Left kidney (tissue), 1 donor: ENCODE measurements at regions not wholly inside any gene's neighbourhood (a gene's known extent, or its start where the extent isn't known, plus 50 kb on each side); places are given as distances from the start of the nearest gene placed in this dataset.

Experiments used
- DNase-seq: peaks from one replicate; pipeline ENCODE4 v3.0.0-alpha.2; 2013

DNA sequence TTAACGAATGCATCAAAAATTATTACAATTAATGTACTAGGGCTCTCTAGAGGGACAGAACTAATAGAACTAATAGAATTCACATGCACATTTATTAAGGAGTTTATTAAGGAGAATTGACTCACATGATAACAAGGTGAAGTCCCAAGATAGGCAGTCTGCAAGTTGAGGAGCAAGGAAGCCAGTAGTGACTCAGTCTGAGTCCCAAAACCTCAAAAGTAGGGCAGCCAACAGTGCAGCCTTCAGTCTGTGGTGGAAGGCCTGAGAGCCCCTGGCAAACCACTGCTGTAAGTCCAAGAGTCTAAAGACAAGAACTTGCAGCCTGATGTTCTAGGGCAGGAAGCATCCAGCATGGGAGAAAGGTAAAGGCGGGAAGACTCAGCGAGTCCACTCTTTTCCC is 633.8 kb downstream of the SEMA5A start:
- no peak for DNase-seq

DNA sequence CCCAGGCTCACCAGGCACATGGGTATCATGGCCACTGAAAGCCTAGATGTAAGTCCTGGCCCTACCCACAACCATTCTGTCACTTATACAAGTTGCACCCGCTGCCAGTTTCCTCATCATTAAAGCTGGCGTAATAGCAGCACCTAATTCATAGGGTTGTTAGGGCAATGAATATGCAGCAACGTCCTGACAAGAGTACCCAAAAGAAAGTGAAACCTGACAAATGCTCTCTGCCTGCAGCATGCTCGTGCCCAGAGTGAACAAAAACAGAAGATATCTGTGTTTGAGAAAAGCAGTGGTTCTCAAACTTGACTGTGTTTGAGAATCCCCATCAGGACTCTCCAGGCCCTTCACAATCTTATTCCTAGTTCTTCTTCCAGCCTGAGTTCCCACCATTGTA is 632.4 kb downstream of the SEMA5A start:
- no peak for DNase-seq

DNA sequence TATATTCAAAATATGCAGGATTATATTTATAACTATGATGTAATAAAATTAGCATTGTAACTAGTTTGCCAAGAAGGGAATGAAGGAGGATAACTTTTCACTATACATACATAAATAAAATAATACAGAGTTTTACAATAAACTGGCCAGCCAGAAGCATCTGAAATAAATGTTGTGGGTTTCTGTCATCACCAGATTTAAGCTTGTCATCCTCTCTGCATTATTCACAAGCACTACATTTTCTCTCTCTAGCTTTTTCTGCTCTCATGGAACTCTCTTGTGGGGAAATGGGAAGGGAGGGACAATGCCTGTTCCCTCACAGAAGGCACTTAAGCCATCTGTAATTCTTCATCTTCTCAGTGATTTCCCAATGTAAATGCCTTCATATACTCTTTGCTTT is 626.8 kb downstream of the SEMA5A start:
- no peak for DNase-seq

DNA sequence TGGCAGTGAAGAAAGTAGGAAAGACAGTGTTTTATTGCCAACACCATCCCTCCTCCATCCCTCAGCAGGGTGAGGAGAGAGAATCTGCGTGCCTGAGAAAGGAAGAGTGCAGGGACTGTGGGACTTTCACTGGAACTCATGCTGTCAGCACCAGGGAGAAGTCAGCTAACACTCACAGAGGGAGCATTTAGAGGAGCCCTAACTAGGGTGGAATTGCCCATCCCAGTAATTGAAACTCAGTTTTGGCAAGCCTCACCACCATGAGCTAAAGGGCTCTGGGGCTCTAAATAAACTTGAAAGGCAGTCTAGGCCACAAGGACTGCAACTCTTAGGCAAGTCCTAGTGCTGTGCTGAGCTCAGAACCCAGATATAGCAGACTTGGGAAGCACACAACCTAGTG is 622.3 kb downstream of the SEMA5A start:
- DNase-seq: no peak

DNA sequence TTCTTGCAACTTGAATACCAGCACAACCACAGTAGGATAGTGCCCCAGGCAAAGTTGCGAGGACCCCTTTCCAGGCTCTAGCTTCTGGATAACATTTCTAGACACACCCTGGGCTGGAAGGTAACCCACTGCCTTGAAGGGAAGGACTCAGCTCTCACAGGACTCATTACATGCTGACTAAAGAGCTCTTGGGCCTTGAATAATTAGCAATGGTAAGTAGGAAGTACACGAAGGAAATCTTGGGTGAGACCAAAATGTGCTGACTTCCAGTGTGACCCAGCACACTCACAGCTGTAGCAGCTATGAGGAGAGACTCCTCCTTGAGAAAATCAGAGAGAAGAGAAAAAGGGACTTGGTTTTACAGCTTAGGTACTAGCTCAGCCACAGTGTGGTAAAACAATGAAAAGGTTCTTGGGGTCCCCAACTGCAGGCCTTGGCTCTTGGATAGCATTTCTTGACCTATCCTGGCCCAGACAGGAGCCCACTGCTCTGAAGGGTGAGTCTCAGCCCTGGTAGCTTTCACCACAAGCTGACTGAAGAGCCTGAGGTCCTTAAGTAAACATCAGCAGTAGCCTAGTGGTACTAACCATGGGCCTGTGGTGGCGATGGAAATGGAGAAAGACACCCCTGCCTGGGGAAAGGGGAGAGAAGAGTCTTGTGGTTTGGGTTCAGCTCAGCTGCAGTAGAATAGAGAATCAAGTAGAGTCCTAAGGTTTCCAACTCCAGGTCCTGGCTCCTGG is 621.7 kb downstream of the SEMA5A start:
- no peak for DNase-seq

DNA sequence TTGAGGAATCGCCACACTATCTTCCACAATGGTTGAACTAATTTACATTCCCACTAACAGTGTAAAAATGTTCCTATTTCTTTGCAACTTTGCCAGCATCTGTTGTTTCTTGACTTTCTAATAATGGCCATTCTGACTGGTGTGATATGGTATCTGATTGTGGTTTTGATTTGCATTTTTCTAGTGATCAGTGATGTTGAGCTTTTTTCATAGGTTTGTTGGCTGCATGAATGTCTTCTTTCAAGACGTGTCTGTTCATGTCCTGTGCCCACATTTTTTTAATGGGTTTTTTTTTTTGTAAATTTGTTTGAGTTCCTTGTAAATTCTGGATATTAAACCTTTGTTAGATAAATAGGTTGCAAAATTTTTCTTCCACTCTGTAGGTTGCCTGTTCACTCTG is 615.9 kb downstream of the SEMA5A start:
- DNase-seq: no peak

DNA sequence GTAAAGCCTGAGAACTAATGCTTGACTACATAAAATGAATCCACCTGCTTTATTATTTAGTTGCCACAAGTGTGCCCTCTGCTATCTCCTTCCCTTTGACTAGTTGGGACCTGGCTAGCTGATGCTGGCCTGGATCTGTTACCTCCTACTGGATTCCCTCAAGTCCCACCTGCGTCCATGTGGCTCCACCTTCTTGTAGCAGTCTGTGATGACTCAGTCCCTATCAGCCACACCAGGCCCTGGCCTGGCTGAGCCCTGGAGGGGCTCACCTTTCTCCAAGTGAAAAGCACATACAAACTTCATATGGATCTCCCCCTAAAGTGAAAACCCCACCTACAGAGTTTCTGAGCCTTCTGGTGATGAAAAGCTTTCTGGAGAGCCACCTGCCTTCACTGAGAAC is 611.4 kb downstream of the SEMA5A start:
- DNase-seq: no peak

DNA sequence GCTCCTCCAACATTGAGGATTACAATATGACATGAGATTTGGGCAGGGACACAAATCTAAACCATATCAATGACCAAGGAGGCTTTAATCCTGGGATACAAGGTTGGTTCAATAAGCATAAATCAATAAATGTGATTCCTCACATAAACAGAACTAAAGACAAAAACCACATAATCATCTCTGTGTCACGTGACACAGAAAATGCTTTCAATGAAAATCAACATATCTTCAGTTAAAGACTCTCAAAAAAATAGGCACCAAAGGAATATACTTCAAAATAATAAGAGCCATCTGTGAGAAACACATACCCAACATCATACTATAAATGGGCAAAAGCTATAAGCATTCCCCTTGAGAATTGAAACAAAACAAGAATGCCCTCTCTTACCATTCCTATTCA is 604.9 kb downstream of the SEMA5A start:
- no peak for DNase-seq

DNA sequence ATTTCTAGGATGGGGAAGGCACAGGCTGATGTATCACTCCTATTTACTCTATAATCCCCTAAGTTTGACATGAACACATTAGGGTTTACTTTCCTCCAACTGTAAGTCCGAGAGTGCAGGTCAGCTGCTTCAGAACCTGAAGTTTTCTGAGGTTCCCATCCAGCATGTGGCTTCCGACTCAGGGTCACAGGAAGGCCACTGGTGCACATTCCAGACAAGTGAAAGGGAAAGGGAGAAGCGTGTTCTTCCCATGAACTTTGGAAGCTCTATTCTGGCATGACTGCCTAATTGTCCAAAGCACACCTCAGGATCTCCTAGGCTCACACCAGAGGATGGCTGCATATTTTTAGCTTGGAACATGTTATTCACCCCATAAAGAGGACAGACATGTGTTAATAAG is 602.6 kb downstream of the SEMA5A start:
- DNase-seq: no peak

DNA sequence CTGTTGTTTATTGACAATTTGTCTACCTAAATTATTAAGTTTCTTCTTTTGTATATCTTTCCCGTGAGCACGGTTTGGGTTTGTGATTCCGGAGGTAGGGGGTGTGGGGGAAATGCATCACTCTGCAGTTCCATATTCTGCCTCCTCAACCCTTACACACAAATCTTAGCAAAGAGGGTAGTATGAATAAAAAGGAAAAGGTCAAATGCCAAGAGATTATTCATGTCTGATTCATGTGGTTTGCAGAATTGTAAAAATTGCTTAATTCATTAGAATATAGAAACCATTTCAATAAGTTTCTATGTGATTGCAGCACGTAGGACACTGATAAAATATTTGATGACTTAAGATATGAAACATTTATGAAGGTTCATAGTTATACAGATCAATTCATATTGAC is 601.9 kb downstream of the SEMA5A start:
- no peak for DNase-seq

DNA sequence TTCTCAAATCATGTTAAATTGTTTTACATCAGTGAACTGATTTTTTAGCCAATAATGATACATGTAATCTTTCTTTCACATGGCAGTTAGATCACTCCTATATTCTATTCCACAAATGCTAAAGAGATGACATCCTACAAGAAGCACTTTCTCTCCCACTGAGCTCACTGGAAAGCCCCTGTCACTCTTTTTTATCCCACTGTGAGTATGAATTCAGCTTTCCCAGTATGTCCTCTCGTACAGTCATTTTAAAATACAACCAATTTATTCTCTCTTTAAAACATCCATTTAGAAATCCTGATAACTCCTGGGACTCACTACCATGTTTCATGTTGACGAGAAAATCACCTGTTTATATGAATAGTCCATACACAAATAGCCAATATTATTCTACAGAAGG is 599.9 kb downstream of the SEMA5A start:
- no peak for DNase-seq

DNA sequence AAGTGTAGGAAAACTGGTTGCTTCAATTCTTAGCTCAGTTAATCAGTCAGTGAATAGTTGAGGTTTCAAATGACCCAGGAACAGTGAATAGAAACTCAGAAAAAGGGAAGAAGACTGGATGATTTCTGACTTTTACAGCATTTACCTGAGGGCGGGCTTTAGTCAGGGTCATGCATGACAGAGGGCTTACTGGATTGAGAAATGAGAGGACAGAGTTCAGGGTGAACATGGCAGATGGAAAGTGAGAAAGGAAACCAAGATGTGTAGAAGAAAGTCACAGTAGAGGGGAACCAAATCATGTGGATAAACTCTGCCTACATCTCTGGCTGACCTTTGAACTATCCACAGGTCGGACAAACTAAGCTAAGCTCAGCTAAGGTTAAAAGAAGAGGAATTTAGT is 596.0 kb downstream of the SEMA5A start:
- peak; percentile 24 for DNase-seq

DNA sequence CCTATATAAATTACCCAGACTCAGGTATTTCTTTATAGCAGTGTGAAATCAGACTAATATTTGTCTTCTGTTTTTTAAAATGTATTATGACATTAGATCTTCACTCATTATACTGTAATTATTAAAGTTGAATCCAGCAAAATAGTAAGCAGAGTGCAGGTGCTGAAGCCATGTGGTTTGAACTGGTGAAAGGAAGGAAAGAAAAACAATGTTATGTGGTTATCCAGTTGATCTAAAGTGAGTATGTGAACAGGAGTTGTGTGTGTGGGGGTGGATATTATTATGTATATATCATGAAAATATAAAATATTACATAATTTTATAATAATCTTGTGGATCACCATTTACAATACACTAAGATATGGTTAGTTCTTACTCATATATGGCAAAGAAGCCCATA is 593.7 kb downstream of the SEMA5A start:
- DNase-seq: no peak

DNA sequence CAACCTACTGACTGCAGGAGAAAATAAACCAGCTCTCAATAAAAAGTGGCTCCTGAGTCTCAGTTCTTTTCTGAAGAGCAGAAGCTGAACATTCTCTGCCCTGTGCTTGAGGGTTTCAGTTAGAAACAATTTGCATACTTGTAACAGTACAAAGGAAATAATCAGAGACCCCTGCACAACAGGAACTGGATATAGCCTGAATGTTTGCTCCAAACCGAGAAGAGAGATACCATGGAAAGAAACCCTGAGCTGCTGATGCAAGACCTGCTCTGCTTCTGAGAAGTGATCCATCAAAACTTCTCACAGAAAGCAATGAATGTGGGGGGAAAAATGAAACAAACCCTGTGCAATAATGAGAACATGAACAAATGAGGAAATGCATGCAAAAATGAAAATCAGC is 592.9 kb downstream of the SEMA5A start:
- DNase-seq: no peak

DNA sequence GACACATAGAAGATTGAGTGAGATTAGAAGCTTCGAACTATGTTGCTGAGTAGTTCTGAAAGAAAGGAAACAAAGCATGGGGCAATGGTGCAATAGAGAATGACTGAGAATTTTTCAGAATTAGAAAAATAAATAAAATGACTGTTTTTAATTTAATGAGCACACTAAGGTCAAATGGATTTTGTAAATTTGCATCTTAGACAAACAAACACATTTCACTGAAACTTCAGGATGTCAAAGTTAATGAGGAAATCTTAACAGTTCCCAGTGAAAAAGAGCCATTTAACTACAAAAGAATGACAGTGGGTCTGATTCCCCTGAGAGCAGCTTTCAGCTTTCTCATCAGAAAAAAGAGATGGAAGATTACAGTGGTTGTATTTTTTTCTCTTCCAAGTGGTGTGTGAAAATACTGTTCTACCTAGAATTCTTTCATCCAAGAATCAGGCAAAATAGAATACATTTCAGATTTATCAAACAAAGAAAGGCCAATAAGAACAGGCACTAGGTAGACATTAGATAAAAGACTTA is 591.9 kb downstream of the SEMA5A start:
- no peak for DNase-seq

DNA sequence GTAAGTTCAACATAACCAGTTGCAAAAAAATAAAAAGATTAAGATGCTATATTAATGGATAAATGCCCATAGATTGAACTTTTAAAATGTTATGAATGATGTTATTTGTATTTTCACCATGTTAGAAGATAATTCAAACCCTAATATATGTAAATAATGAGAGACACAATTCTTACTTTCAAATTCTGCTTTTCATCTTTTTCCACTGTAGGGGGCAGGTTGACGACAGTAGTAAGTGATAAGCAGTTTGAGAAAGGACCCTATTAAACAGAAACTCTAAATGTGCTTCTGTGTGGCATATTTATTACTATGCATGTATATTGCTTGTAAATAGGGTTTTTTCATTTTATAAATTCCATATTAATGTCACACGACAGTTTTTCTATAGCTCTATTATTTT is 591.1 kb downstream of the SEMA5A start:
- DNase-seq: no peak

DNA sequence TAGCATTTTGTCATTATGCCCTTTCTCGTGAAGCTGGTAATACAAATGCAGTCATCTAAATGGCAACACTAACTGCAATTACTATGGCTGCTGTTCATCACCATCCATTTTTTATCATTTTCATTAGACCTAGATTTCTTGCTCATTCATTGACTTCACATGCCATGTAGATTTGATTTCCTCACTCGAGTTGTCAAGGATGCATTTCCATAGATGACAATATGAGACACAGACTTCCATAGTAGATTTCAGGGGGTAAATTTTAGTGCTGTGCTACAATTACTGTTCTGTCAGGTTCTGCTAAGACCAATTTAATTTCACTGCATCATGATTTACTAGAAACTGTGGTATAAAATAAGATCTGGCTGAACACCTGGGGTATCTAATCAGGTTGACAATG is 589.2 kb downstream of the SEMA5A start:
- DNase-seq: no peak

DNA sequence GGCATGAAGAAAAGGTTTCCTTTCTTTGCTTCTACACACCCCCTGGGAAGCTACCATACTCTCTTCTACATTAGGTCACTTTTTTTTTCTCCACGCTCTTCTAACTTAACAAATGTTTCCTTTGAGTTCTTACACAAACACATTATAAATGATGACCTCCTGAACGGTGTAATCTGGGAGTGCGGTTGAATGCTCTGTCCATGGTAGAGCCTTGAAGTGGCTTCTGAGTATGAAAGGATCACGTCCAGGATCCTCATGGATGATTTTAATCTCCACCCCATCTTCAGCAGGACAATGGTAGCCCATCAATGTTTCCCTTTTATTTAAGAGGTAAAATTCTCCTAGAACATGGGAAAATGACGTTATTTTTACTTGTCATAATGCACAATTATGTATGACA is 587.3 kb downstream of the SEMA5A start:
- DNase-seq: no peak

DNA sequence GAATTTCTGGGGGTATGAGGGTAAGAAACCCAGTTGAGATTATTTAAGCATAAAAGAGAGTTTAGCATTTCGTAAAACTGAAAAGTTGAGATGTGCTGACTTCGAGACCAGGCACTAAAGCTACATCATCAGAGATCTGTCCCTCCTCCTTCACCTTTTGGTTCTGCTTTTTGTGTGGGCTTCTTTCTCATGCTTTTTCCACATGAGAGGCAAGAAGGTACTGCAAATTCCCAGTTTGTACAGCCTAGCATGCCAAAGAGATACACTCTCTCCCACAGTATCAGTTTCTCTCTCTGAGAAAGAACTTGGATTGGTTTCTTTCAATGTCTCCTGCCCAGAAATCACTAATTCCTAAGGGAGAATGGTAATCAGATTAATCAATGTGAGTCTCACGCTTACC is 584.7 kb downstream of the SEMA5A start:
- DNase-seq: no peak

DNA sequence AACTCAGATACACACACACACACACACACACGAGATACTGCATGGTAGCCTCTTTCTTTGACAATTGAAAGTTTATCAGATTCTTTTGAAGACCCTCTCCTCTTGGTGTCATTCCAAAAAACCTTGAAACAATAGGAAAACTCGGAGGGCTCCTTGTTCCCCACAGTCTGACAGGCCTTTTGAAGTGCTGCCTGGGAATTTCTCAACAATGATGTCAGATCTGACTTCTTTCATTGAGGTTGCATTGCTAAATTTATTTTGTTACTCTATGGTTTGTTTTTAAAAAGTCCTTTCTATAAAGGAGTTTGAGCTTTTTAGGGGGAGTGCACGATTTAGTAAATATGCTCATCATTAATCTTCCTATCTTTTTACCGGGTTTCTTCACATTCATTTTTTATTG is 583.9 kb downstream of the SEMA5A start:
- DNase-seq: no peak

DNA sequence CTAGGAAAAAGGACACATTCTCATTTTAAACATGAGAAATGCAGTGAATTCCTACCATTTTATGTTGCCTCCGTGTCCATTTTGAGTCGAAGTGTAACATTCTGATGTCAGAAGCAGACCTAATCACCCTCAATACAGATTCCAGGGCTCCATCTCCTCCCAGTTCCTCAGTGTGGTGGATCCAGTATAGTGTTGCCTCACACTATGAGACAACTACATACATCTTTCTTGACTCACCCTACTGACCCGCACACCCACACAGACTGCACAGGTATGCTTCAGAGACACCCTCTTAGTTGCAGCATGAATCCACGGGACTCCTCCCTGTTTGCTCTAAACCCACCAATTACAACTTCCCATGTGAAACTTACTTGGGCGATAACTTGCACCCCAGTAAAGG is 564.9 kb downstream of the SEMA5A start:
- DNase-seq: no peak

DNA sequence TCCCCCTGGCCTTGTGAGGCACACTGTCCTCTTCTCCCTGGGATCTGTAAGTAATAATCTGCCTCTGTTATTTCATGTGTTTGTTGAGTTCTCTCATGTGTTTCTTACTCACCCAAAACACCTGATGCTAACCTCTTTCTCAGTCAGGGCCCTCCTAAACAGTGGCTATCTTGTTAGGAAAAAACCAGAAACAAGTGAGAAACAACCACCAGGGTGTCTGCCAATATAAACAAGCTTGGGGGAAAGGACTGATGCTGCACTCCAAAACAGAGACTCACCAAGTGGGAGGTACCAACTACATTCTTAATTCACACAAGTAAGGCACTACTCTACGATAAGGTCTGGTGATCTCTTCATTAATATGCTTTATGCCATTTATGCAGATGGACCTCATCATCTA is 564.4 kb downstream of the SEMA5A start:
- no peak for DNase-seq

DNA sequence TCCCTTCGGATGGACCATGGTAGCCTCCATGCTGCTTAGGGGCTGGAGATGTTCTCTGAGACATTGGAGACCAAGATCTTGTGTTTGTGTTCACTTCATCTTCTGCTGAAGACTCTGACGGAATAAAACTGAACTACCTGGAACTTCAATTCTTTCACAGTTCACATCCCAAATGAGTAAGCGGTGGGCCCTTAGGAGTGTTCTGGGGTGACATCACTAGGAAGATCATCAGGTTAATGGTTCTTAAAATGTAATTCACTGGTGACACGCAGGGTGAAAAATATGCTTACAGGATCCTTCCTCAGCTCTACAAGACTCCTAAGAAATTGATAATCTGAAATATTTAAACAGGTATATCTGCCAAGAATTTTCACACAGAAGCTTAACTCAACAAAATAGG is 561.5 kb downstream of the SEMA5A start:
- DNase-seq: no peak
